ENCODE measurements at regions not wholly inside any gene's neighbourhood (a gene's known extent, or its start where the extent isn't known, plus 50 kb on each side); places are given as distances from the start of the nearest gene placed in this dataset.

GRCh38 chr15:95192923-95193322 is 961.6 kb downstream of the MCTP2 start:
- TF ChIP-seq KDM5A (IDR thresholded peaks at IDR 0.05; ENCODE audit: borderline replicate concordance, low read length) (no peak), CSRNP1 (CRISPR knock-in tag; IDR thresholded peaks at IDR 0.05) (no peak)
